Tibial nerve (tissue), 4 donors: ENCODE measurements at regions not wholly inside any gene's neighbourhood (a gene's known extent, or its start where the extent isn't known, plus 50 kb on each side); places are given as distances from the start of the nearest gene placed in this dataset.

Source experiments
- CTCF ChIP-seq, 5 experiments: fragments of 200-600 bp in 3 of 5; fragments of 450-650 bp in 2 of 5; sonication (generic) in 3 of 5; IDR thresholded peaks; one replicate each; pipeline ENCODE4 v1.5.1; 2016 to 2019; ENCODE audit warnings: antibody characterized with exemption in 5 of 5, mild to moderate bottlenecking in 3 of 5, moderate library complexity in 2 of 5
- EP300 ChIP-seq, 2 donors: sonication (generic); formaldehyde crosslinking; IDR thresholded peaks; one replicate each; pipeline ENCODE4 v1.6.1; 2017; ENCODE audit warnings: antibody characterized with exemption in 2 of 2, mild to moderate bottlenecking in 1 of 2
- POLR2A ChIP-seq, 2 donors: fragments of 450-650 bp; IDR thresholded peaks; one replicate each; pipeline ENCODE4 v1.6.1; 2017; ENCODE audit warnings: antibody characterized with exemption in 2 of 2, mild to moderate bottlenecking in 2 of 2, moderate library complexity in 2 of 2

- no peak for TF ChIP-seq CTCF (IDR thresholded peaks at IDR 0.05)
- TF ChIP-seq POLR2A (IDR thresholded peaks at IDR 0.05): no peak
- TF ChIP-seq EP300 (IDR thresholded peaks at IDR 0.05): no peak
Measured at GRCh38 chr12:77619425-77619824, 211.3 kb upstream of the NAV3 start.
